ENCODE measurements at regions not wholly inside any gene's neighbourhood (a gene's known extent, or its start where the extent isn't known, plus 50 kb on each side); places are given as distances from the start of the nearest gene placed in this dataset.

DNA sequence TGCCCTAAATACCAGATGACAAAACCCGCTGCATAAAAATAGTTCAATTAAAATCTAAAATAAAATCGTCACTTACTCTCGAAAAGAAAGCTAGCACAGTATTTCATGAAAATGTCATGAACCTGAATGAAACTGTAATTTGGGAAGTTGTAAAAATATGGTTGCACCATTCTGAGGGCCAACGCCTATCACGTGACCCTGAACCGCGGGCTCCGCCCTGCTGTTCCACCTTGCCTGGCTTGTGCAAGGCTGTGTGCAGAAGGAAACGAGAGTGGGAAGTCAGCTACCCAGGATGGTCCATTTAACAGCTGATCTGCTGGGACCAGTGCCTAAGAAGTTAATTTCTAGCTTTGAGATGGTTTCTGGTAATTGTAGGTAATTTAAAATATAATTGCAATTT is 91.7 kb upstream of the BMP4 start:
- CTCF ChIA-PET, result no interaction called here
- no peak overlapping the region for H3K4me3 ChIP-seq (ENCODE audit: low read depth, low read length)
- no peak for DNase-seq (ENCODE audit: low read depth)
- H3K27me3 ChIP-seq (ENCODE audit: control insufficient read depth, insufficient read depth, low read length), result peaks cover 1% of the 10 kb centered on the region; the same call in 1 of the 2 replicates
- no peaks in the 10 kb centered on the region for H3K36me3 ChIP-seq (ENCODE audit: control insufficient read depth, insufficient read depth, low read length)
- POLR2A ChIA-PET, result no interaction called here
- TF ChIP-seq, protein P1, sequence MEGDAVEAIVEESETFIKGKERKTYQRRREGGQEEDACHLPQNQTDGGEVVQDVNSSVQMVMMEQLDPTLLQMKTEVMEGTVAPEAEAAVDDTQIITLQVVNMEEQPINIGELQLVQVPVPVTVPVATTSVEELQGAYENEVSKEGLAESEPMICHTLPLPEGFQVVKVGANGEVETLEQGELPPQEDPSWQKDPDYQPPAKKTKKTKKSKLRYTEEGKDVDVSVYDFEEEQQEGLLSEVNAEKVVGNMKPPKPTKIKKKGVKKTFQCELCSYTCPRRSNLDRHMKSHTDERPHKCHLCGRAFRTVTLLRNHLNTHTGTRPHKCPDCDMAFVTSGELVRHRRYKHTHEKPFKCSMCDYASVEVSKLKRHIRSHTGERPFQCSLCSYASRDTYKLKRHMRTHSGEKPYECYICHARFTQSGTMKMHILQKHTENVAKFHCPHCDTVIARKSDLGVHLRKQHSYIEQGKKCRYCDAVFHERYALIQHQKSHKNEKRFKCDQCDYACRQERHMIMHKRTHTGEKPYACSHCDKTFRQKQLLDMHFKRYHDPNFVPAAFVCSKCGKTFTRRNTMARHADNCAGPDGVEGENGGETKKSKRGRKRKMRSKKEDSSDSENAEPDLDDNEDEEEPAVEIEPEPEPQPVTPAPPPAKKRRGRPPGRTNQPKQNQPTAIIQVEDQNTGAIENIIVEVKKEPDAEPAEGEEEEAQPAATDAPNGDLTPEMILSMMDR (IDR thresholded peaks at IDR 0.05; ENCODE audit: insufficient read depth, low read depth, low read length), result no peak

DNA sequence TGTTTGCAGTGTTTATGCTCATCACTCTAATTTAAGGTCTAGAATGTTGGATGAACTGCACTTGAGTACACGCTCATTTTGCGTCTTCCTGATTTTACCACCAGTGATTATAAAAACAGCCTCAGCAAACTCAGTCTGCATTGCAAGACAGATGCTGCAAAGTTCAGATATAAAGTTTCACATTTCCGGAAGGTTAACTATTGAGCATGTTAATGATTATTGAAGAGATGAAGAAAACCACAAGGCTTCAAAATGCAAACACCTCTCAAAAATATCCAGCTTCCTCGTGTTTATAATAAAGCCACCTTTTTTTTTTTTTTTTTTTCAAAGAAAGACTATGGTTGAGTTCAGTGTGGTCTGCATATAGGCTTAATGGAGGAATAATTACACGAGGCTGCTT is 92.1 kb upstream of the BMP4 start:
- Histone ChIP-seq H3K36me3 (ENCODE audit: control insufficient read depth, insufficient read depth, low read length) (no peaks in the 10 kb centered on the region), H3K4me3 (ENCODE audit: low read depth, low read length) (no peak overlapping the region), H3K27me3 (ENCODE audit: control insufficient read depth, insufficient read depth, low read length) (peaks cover 1% of the 10 kb centered on the region; the same call in 1 of the 2 replicates)
- no peak for DNase-seq (ENCODE audit: low read depth)
- ChIA-PET CTCF (no interaction called here), POLR2A (no interaction called here)
- TF ChIP-seq, protein P1 (IDR thresholded peaks at IDR 0.05; ENCODE audit: insufficient read depth, low read depth, low read length), result no peak

DNA sequence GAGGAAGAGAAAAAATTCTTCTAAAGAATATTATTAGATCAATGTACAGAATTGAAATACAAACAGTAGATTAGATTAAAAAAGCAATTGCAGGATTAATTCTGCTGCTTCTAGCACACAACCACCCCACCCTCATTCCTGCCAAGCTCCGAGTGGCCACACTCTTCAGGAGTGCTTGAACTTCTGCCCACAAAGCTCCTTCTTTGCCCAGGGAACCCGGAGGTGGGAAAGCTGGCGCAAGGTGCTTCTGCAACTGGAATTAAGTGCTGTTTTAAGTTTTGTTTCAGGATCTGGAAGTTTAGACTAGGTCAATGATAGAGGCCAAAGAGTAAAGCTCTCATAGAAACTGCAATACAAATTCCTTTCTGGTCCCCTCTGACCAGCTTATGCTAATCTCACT is 94.1 kb upstream of the BMP4 start:
- ChIA-PET CTCF (interaction anchor here (0.9 kb wide), 1 partner anchor 11 kb away, joined by 3 read pairs; no protein-coding TSS in a partner anchor), POLR2A (no interaction called here)
- DNase-seq (ENCODE audit: low read depth), result no peak
- no peaks in the 10 kb centered on the region for H3K36me3 ChIP-seq (ENCODE audit: control insufficient read depth, insufficient read depth, low read length)
- no peak overlapping the region for H3K4me3 ChIP-seq (ENCODE audit: low read depth, low read length)
- TF ChIP-seq, protein P1 (IDR thresholded peaks at IDR 0.05; ENCODE audit: insufficient read depth, low read depth, low read length), result no peak
- peaks cover 1% of the 10 kb centered on the region; the same call in 1 of the 2 replicates for H3K27me3 ChIP-seq (ENCODE audit: control insufficient read depth, insufficient read depth, low read length)

DNA sequence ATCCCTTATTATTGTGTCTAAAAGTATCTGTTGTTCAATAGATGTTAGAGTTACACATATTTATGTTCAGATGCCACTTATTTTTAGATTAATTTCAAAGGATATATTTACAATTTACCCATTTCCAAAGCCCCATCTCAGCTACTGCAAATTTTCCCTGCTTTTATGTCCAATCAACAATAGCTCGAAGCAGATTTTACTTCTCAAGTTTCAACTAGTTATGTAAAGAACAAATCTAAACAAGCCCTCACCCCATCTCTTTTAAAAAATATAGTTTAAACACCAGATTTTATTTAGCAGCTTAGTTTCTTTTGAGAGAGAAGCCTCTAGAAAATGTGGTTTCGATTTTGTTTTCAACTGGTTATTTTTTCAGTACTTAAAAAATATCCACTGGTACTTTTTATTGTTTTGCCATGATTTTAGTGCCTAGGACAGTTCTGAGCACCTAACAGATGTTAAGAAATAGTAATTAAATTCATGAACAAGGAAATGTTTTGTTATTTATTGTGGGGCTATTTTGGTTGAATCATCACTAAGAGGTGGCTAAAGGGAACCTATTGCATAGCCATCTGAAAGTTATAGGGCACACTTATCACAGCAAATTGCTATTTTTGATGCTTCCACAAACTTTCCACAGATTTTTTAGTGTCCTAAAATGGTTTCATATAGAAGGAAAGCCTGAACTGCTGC is 96.2 kb upstream of the BMP4 start:
- TF ChIP-seq, protein P1 (IDR thresholded peaks at IDR 0.05; ENCODE audit: insufficient read depth, low read depth, low read length), result no peak
- ChIA-PET POLR2A (no interaction called here), CTCF (interaction anchor here (1.0 kb wide), 1 partner anchor 11 kb away, joined by 3 read pairs; no protein-coding TSS in a partner anchor)
- Histone ChIP-seq H3K27me3 (ENCODE audit: control insufficient read depth, insufficient read depth, low read length) (peaks cover 1% of the 10 kb centered on the region; the same call in 1 of the 2 replicates), H3K4me3 (ENCODE audit: low read depth, low read length) (no peak overlapping the region), H3K36me3 (ENCODE audit: control insufficient read depth, insufficient read depth, low read length) (no peaks in the 10 kb centered on the region)
- no peak for DNase-seq (ENCODE audit: low read depth)

DNA sequence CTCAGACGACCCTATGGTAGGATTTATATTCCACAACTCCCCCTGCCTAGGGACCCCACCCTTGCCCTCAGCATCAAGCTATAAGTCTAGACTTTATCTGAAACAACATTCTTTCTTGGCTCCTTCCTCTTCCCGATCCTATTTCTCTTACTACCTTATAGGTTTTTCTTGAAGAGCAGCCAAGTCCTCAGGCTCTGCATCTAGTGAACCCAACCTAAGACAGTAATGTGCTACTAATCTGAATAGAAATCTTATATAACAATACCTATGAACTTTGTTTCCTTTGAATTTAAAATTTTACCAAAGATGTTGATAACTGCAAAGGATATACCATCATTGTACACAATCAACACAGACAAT is 96.7 kb upstream of the BMP4 start:
- POLR2A ChIA-PET, result no interaction called here
- DNase-seq (ENCODE audit: low read depth), result no peak
- no peaks in the 10 kb centered on the region for H3K36me3 ChIP-seq (ENCODE audit: control insufficient read depth, insufficient read depth, low read length)
- no peak overlapping the region for H3K4me3 ChIP-seq (ENCODE audit: low read depth, low read length)
- CTCF ChIA-PET, result interaction anchor here (1.0 kb wide), 1 partner anchor 11 kb away, joined by 3 read pairs; no protein-coding TSS in a partner anchor
- H3K27me3 ChIP-seq (ENCODE audit: control insufficient read depth, insufficient read depth, low read length), result no peaks in the 10 kb centered on the region; the same call in 1 of the 2 replicates
- TF ChIP-seq, protein P1 (IDR thresholded peaks at IDR 0.05; ENCODE audit: insufficient read depth, low read depth, low read length), result no peak

Measured in BJ (cell line).